ENCODE measurements at regions not wholly inside any gene's neighbourhood (a gene's known extent, or its start where the extent isn't known, plus 50 kb on each side); places are given as distances from the start of the nearest gene placed in this dataset.

- no peak for DNase-seq (ENCODE audit: low read depth)
Measured at GRCh38 chr15:67000896-67001295, 64.5 kb upstream of the SMAD3 start.

DNA sequence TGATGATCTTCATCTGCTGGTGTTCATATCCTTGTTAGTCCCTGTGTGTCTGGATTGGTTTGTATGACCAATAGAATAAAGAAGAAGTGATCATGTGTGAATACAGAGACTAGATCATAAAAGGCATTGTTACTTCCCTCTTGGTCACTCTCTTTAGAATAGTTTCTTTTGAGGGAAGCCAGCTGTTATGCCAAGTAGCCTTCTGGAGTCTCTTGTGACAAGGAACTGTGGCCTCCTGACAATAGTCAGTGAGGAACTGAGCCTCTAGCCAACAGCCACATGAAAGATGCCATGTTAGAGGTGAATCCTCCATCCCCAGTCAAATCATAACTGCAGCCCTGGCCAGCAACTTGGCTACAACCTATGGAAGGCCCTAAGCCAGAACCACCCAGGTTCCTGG is 63.0 kb upstream of the SMAD3 start:
- DNase-seq (ENCODE audit: low read depth) = no peak

GRCh38 chr15:67003586-67003985 is 61.8 kb upstream of the SMAD3 start:
- no peak for DNase-seq (ENCODE audit: low read depth)

- DNase-seq (ENCODE audit: low read depth) = no peak
Measured at GRCh38 chr15:67004142-67004541, 61.3 kb upstream of the SMAD3 start.

- DNase-seq (ENCODE audit: low read depth) = no peak
Measured at GRCh38 chr15:67005294-67005996, 60.0 kb upstream of the SMAD3 start.

GRCh38 chr15:67006083-67007065 is 59.0 kb upstream of the SMAD3 start:
- DNase-seq (ENCODE audit: low read depth) = no peak

DNA sequence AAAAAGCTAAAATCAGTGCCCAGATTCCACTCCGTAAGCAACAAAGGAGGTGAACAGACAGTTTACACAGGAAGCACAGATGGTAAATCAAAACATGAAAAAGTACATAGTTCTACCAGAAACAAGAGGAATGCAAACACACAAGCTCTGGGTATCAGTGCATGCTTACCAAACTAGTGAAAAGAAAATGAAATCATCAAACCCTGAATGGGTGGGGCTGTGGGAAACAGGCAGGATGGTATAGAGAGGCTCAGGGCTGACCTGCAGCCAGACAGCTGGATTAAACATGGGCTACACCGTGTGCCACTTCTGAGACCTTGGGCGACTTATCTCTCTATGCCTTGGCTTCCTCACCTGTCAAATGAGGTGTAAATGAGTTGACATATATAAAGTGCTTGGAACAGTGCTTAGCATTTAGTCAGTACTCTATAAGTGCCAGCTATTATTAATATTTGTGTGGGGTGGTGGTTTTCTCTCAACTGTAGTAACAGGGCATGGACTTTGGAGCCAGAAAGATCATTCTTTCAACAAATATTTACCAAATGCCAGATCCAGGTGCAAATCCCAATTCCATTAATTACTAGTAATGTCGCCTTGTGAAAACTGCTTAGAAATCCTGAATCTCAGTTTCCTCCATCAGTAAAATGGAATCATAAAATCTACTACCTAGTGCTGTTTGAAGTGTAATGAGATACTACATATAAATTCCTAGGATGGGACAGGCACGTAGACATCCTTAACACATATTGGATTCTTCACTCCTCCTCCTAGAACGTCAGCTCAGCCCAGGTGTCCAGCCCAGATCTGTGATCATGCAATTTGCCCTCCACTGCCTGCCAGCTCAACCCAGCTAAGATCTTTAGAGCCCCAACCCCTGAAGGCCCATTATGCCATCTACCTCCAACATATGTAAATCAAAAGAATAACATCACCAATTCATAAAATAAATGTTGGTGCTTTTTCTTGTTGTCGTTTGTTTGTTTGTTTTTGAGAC is 55.5 kb upstream of the SMAD3 start:
- DNase-seq (ENCODE audit: low read depth) = no peak

GRCh38 chr15:67010898-67011616 is 54.3 kb upstream of the SMAD3 start:
- DNase-seq (ENCODE audit: low read depth) = no peak

DNA sequence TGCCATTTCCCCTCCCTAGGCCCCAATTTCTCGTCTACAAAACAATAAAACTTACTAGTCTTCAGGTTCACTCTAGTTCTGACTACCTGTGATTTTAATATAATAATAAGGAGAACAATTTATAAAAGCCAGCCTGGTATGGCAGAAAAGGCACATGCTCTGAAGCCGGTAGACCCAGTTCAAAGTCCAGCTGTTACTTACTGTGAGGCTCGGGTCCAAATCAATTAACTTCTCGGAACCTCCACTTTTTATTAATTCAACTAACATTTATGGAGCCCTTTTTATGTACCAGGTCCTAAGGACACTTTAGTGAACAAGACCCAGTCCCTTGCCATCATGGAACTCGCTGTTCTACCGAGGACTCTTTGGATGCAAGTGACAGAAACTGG is 53.8 kb upstream of the SMAD3 start:
- DNase-seq (ENCODE audit: low read depth) = no peak

DNA sequence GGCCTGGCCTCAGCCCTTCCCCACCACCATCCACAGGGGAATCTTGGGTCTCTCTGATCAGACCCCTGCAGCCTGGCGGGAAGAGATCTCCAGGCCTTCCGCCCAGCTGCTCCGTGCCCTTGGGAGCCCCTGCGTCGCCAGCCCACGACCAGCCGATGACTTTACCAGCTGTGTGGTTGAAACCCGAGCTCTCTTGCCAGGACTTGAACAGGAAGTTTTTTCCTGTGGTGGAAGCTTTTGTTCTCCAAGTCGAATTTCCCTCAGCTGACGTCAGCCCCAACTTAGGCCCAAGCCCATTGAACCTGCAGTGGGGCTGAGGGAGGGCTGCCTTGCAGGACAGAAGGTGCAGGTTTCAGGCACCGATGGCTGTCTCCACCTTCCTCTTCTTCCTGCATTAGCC is 51.7 kb upstream of the SMAD3 start:
- DNase-seq (ENCODE audit: low read depth) = no peak

All from activated T-cell treated with anti-CD3 and anti-CD28 coated beads for 1 hour (primary cell).